Hepatocyte (in vitro differentiated cells): ENCODE measurements at regions not wholly inside any gene's neighbourhood (a gene's known extent, or its start where the extent isn't known, plus 50 kb on each side); places are given as distances from the start of the nearest gene placed in this dataset.

Source experiments
- DNase-seq: peaks from one replicate; pipeline ENCODE4 v3.0.0-alpha.2; 2016; ENCODE audit warnings: low spot score
- H2AFZ ChIP-seq: fragments of 200-600 bp; sonication (generic); 2 replicates; pipeline ENCODE4 v1.6.0; 2016; ENCODE audit warnings: antibody characterized with exemption, mild to moderate bottlenecking
- H3K27ac ChIP-seq: fragments of 200-600 bp; sonication (generic); 2 replicates; pipeline ENCODE4 v1.5.1; 2016; ENCODE audit warnings: mild to moderate bottlenecking
- H3K27me3 ChIP-seq: fragments of 200-600 bp; sonication (generic); 2 replicates; pipeline ENCODE4 v1.6.1; 2016
- H3K36me3 ChIP-seq: fragments of 200-600 bp; sonication (generic); replicated peaks from 2 replicates; pipeline ENCODE4 v1.5.1; 2016; ENCODE audit warnings: low read depth; ENCODE audit not compliant: insufficient read depth
- H3K4me1 ChIP-seq: fragments of 200-600 bp; sonication (generic); 2 replicates; pipeline ENCODE4 v1.5.1; 2016; ENCODE audit warnings: mild to moderate bottlenecking, moderate library complexity; ENCODE audit not compliant: insufficient read depth
- H3K4me2 ChIP-seq: fragments of 200-600 bp; sonication (generic); 2 replicates; pipeline ENCODE4 v1.6.0; 2016
- H3K4me3 ChIP-seq: fragments of 200-600 bp; sonication (generic); 2 replicates; pipeline ENCODE4 v1.5.1; 2016; ENCODE audit warnings: mild to moderate bottlenecking
- H3K79me2 ChIP-seq: fragments of 200-600 bp; sonication (generic); 2 replicates; pipeline ENCODE4 v1.6.0; 2017; ENCODE audit warnings: mild to moderate bottlenecking
- H3K9me2 ChIP-seq: fragments of 200-600 bp; sonication (generic); replicated peaks from 2 replicates; pipeline ENCODE4 v1.6.0; 2017; ENCODE audit warnings: mild to moderate bottlenecking; ENCODE audit not compliant: insufficient read depth
- H3K9me3 ChIP-seq: fragments of 200-600 bp; sonication (generic); 2 replicates; pipeline ENCODE4 v1.5.1; 2016; ENCODE audit warnings: low read depth, mild to moderate bottlenecking
- H4K20me1 ChIP-seq: fragments of 200-600 bp; sonication (generic); 2 replicates; pipeline ENCODE4 v1.6.0; 2016; ENCODE audit warnings: mild to moderate bottlenecking; ENCODE audit not compliant: insufficient read depth, poor library complexity, severe bottlenecking
- CTCF ChIP-seq: fragments of 200-600 bp; sonication (generic); IDR thresholded peaks from 2 replicates; pipeline ENCODE4 v1.5.1; 2016; ENCODE audit warnings: antibody characterized with exemption, mild to moderate bottlenecking; ENCODE audit not compliant: poor library complexity
- EZH2 ChIP-seq: fragments of 200-600 bp; sonication (generic); IDR thresholded peaks from 2 replicates; pipeline ENCODE4 v1.6.1; 2016; ENCODE audit warnings: antibody characterized with exemption, mild to moderate bottlenecking, borderline replicate concordance
- EZH2phosphoT487 ChIP-seq: fragments of 200-600 bp; sonication (generic); IDR thresholded peaks from one replicate; pipeline ENCODE4 v1.6.1; 2018; ENCODE audit warnings: antibody characterized with exemption, mild to moderate bottlenecking, low read depth, moderate library complexity; ENCODE audit not compliant: unreplicated experiment, severe bottlenecking
- WGBS: methylation state at CpG from one replicate; pipeline ENCODE4 v1.1.6; 2016; ENCODE audit warnings: low lambda C conversion rate; ENCODE audit errors: missing lambda C conversion rate; 5-methylcytosine and 5-hydroxymethylcytosine counted together

- Histone ChIP-seq H3K27me3 (no peaks in the 10 kb centered on the region), H3K79me2 (no peaks in the 10 kb centered on the region), H3K9me3 (no peaks in the 10 kb centered on the region), H3K36me3 (no peaks in the 10 kb centered on the region), H3K4me3 (no peak overlapping the region), H3K4me1 (no peaks in the 10 kb centered on the region), H3K9me2 (no peaks in the 10 kb centered on the region), H4K20me1 (no peaks in the 10 kb centered on the region), H3K4me2 (no peak overlapping the region), H2AFZ (no peak overlapping the region), H3K27ac (no peak overlapping the region)
- WGBS: 84% methylated on average over 2 of the region's 2 CpGs
- no peak for DNase-seq
- TF ChIP-seq CTCF: no peak
- TF ChIP-seq EZH2phosphoT487: no peak
- TF ChIP-seq EZH2: no peak
Measured at GRCh38 chr11:36890121-36890679, 292.2 kb upstream of the RAG2 start.

DNA sequence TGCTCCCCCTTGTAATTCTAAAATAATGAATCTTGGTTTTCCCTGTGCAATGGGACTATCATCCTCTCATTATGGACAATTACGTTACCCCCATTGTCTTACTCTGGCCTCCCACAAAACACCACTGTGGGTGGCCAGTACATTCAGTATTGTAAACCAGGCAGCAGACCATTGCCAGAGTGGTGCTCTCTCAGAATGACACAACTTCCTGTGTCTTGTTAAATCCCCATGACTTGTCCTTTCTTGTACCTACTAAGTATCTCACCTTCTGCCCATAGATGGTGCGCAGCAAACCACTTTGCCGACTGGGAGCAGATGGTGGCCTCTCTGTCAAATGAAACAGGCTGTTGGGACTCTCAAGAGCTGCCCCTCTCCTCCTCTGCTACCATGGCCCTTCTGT is 287.1 kb upstream of the RAG2 start:
- Histone ChIP-seq H3K9me2 (no peaks in the 10 kb centered on the region), H2AFZ (no peak overlapping the region), H3K27ac (no peak overlapping the region), H3K27me3 (no peaks in the 10 kb centered on the region), H3K4me2 (no peak overlapping the region), H3K79me2 (no peaks in the 10 kb centered on the region), H4K20me1 (no peaks in the 10 kb centered on the region), H3K36me3 (no peaks in the 10 kb centered on the region), H3K4me1 (no peaks in the 10 kb centered on the region), H3K4me3 (no peak overlapping the region), H3K9me3 (no peaks in the 10 kb centered on the region)
- TF ChIP-seq CTCF (no peak), EZH2 (no peak), EZH2phosphoT487 (no peak)
- DNase-seq: no peak
- WGBS: 91% methylated on average over 3 of the region's 3 CpGs

- no peak overlapping the region for H2AFZ ChIP-seq
- no peaks in the 10 kb centered on the region for H3K4me1 ChIP-seq
- H3K36me3 ChIP-seq: no peaks in the 10 kb centered on the region
- H3K27ac ChIP-seq: no peak overlapping the region
- H3K9me3 ChIP-seq: no peaks in the 10 kb centered on the region
- H3K9me2 ChIP-seq: no peaks in the 10 kb centered on the region
- H3K4me2 ChIP-seq: no peak overlapping the region
- DNase-seq: no peak
- 84% methylated on average over 1 of the region's 1 CpG for WGBS
- no peak overlapping the region for H3K4me3 ChIP-seq
- H3K79me2 ChIP-seq: no peaks in the 10 kb centered on the region
- TF ChIP-seq EZH2: no peak
- no peak for TF ChIP-seq EZH2phosphoT487
- TF ChIP-seq CTCF: no peak
- no peaks in the 10 kb centered on the region for H4K20me1 ChIP-seq
- no peaks in the 10 kb centered on the region for H3K27me3 ChIP-seq
Measured at GRCh38 chr11:36878737-36879136, 280.7 kb upstream of the RAG2 start.

DNA sequence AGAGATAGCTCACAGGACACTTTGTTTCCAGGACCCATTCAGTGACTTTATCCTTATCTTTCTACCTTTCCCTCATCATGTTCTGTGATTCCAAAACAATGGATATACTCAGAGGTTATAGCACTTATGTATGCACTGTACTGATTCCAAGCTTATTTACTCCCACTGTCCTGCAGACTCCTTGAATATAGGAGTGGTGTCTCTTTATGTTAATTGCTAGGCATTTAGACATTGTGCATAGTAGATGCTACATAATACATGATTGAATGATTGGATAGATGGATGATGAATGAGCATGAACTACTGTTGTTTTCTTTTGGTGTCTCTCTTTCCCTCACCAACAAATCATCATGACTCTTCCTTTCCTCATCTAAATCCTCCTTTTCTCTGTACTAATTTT is 279.1 kb upstream of the RAG2 start:
- no peaks in the 10 kb centered on the region for H3K4me1 ChIP-seq
- no peak for DNase-seq
- TF ChIP-seq EZH2phosphoT487 (no peak), EZH2 (no peak), CTCF (no peak)
- H3K27me3 ChIP-seq: no peaks in the 10 kb centered on the region
- no peak overlapping the region for H3K4me3 ChIP-seq
- H3K9me3 ChIP-seq: no peaks in the 10 kb centered on the region
- no peak overlapping the region for H3K4me2 ChIP-seq
- no peaks in the 10 kb centered on the region for H3K9me2 ChIP-seq
- H2AFZ ChIP-seq: no peak overlapping the region
- H3K27ac ChIP-seq: no peak overlapping the region
- no peaks in the 10 kb centered on the region for H3K79me2 ChIP-seq
- no peaks in the 10 kb centered on the region for H4K20me1 ChIP-seq
- no peaks in the 10 kb centered on the region for H3K36me3 ChIP-seq
